HG03045 (cell line): ENCODE measurements at regions not wholly inside any gene's neighbourhood (a gene's known extent, or its start where the extent isn't known, plus 50 kb on each side); places are given as distances from the start of the nearest gene placed in this dataset.
A peak's percentile ranks its signal among the peaks of the same experiment; 100 is the strongest.
"Not testable (repeated sequence)": the region's sequence is repeated elsewhere in the genome, so short reads cannot be mapped to it uniquely, and the experiment has no call there.

Experiments used
- ATAC-seq: cut with Tn5 transposase; IDR thresholded peaks from one replicate; pipeline ENCODE4 v1.9.1; 2021; ENCODE audit warnings: mild to moderate bottlenecking, moderate library complexity; ENCODE audit not compliant: unreplicated experiment

GRCh38 chr10:38356527-38356926, 262.4 kb downstream of the ZNF37A start:
- ATAC-seq, result peak; percentile 43

- ATAC-seq, result not testable (repeated sequence)
These were observed 268.4 kb downstream of the ZNF37A start for GRCh38 chr10:38362514-38362913.

- not testable (repeated sequence) for ATAC-seq
These were observed 269.9 kb downstream of the ZNF37A start for GRCh38 chr10:38364073-38364472.

GRCh38 chr10:38365917-38366316, 271.8 kb downstream of the ZNF37A start:
- ATAC-seq, result not testable (repeated sequence)

GRCh38 chr10:38383800-38384199, 289.7 kb downstream of the ZNF37A start:
- not testable (repeated sequence) for ATAC-seq

- ATAC-seq, result not testable (repeated sequence)
These were observed 292.7 kb downstream of the ZNF37A start for GRCh38 chr10:38386869-38387268.

GRCh38 chr10:38390725-38391124, 296.6 kb downstream of the ZNF37A start:
- ATAC-seq, result not testable (repeated sequence)

GRCh38 chr10:38395465-38395864, 301.3 kb downstream of the ZNF37A start:
- ATAC-seq, result not testable (repeated sequence)

GRCh38 chr10:38396178-38396954, 302.2 kb downstream of the ZNF37A start:
- ATAC-seq, result not testable (repeated sequence)

- ATAC-seq, result not testable (repeated sequence)
These were observed 307.4 kb downstream of the ZNF37A start for GRCh38 chr10:38401565-38401964.

GRCh38 chr10:38402442-38403346, 308.6 kb downstream of the ZNF37A start:
- ATAC-seq, result peak; percentile 99

- ATAC-seq, result not testable (repeated sequence)
These were observed 309.4 kb downstream of the ZNF37A start for GRCh38 chr10:38403347-38404117.

GRCh38 chr10:38423634-38424033, 329.5 kb downstream of the ZNF37A start:
- ATAC-seq, result not testable (repeated sequence)

- ATAC-seq, result not testable (repeated sequence)
These were observed 336.1 kb downstream of the ZNF37A start for GRCh38 chr10:38430242-38430641.

- ATAC-seq, result not testable (repeated sequence)
These were observed 343.2 kb downstream of the ZNF37A start for GRCh38 chr10:38437359-38437758.

- ATAC-seq, result not testable (repeated sequence)
These were observed 354.6 kb downstream of the ZNF37A start for GRCh38 chr10:38448614-38449355.

- not testable (repeated sequence) for ATAC-seq
These were observed 355.5 kb downstream of the ZNF37A start for GRCh38 chr10:38449618-38450017.

GRCh38 chr10:38450372-38451057, 356.4 kb downstream of the ZNF37A start:
- ATAC-seq, result not testable (repeated sequence)

- ATAC-seq, result not testable (repeated sequence)
These were observed 357.3 kb downstream of the ZNF37A start for GRCh38 chr10:38451306-38451967.
